ENCODE measurements at regions not wholly inside any gene's neighbourhood (a gene's known extent, or its start where the extent isn't known, plus 50 kb on each side); places are given as distances from the start of the nearest gene placed in this dataset.

- Mint-ChIP-seq H3K4me1 (no peaks in the 10 kb centered on the region), H3K9me3 (peaks cover 0 to 9% (median 5%) of the 10 kb centered on the region in 7 donors), H3K36me3 (no peaks in the 10 kb centered on the region), H3K27me3 (ENCODE audit: low read depth in 3 of 3) (peaks cover 0 to 2% (median 0%) of the 10 kb centered on the region in 3 donors), H3K4me3 (no peak overlapping the region), H3K27ac (no peak overlapping the region)
- no peak overlapping the region for H2AFZ ChIP-seq (ENCODE audit: insufficient read depth, low read depth, low read length, poor library complexity, severe bottlenecking)
- H3K4me3 ChIP-seq (replicated peaks in 1 of 3; ENCODE audit: low read depth in 2 of 3, low read length in 3 of 3) = no peak overlapping the region
- no peak for DNase-seq
- peaks cover 3 to 12% of the 10 kb centered on the region in 2 donors for H3K9me3 ChIP-seq (replicated peaks in 1 of 2; ENCODE audit: control insufficient read depth in 1 of 2, insufficient read depth in 1 of 2, low read length in 2 of 2)
- intact Hi-C loops (cut with micrococcal nuclease) = no loop called here
- TF ChIP-seq, protein P1, sequence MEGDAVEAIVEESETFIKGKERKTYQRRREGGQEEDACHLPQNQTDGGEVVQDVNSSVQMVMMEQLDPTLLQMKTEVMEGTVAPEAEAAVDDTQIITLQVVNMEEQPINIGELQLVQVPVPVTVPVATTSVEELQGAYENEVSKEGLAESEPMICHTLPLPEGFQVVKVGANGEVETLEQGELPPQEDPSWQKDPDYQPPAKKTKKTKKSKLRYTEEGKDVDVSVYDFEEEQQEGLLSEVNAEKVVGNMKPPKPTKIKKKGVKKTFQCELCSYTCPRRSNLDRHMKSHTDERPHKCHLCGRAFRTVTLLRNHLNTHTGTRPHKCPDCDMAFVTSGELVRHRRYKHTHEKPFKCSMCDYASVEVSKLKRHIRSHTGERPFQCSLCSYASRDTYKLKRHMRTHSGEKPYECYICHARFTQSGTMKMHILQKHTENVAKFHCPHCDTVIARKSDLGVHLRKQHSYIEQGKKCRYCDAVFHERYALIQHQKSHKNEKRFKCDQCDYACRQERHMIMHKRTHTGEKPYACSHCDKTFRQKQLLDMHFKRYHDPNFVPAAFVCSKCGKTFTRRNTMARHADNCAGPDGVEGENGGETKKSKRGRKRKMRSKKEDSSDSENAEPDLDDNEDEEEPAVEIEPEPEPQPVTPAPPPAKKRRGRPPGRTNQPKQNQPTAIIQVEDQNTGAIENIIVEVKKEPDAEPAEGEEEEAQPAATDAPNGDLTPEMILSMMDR (IDR thresholded peaks at IDR 0.05) = no peak
- H3K36me3 ChIP-seq (replicated peaks in 1 of 2; ENCODE audit: control insufficient read depth in 1 of 2, insufficient read depth in 2 of 2, low read length in 2 of 2) = no peaks in the 10 kb centered on the region
- H3K9ac ChIP-seq (ENCODE audit: insufficient read depth, low read length, poor library complexity, severe bottlenecking) = no peak overlapping the region
- no peaks in the 10 kb centered on the region for H3K79me2 ChIP-seq (ENCODE audit: insufficient read depth, low read length)
- no peaks in the 10 kb centered on the region for H3K27me3 ChIP-seq (ENCODE audit: control insufficient read depth in 2 of 2, insufficient read depth in 2 of 2, low read length in 2 of 2)
- no peak overlapping the region for H3K27ac ChIP-seq (ENCODE audit: low read depth in 1 of 2, low read length in 2 of 2)
- no peak overlapping the region for H3K4me2 ChIP-seq (replicated peaks; ENCODE audit: extremely low read depth, low read length, poor library complexity, severe bottlenecking)
- H3K4me1 ChIP-seq (ENCODE audit: control insufficient read depth in 1 of 2, insufficient read depth in 2 of 2, low read length in 2 of 2) = no peaks in the 10 kb centered on the region
- H4K20me1 ChIP-seq (ENCODE audit: insufficient read depth, low read length) = no peaks in the 10 kb centered on the region
- no CpG with 5 or more reads among the region's 2 CpGs for WGBS (ENCODE audit: insufficient coverage)
Measured at GRCh38 chr12:73413051-73413450, 1124.6 kb upstream of the ATXN7L3B start.

- Histone ChIP-seq H3K79me2 (ENCODE audit: insufficient read depth, low read length) (no peaks in the 10 kb centered on the region), H3K4me1 (ENCODE audit: control insufficient read depth in 1 of 2, insufficient read depth in 2 of 2, low read length in 2 of 2) (no peaks in the 10 kb centered on the region), H3K27ac (ENCODE audit: low read depth in 1 of 2, low read length in 2 of 2) (no peak overlapping the region), H3K9me3 (replicated peaks in 1 of 2; ENCODE audit: control insufficient read depth in 1 of 2, insufficient read depth in 1 of 2, low read length in 2 of 2) (peaks cover 3 to 12% of the 10 kb centered on the region in 2 donors), H4K20me1 (ENCODE audit: insufficient read depth, low read length) (no peaks in the 10 kb centered on the region), H3K27me3 (ENCODE audit: control insufficient read depth in 2 of 2, insufficient read depth in 2 of 2, low read length in 2 of 2) (no peaks in the 10 kb centered on the region), H3K36me3 (replicated peaks in 1 of 2; ENCODE audit: control insufficient read depth in 1 of 2, insufficient read depth in 2 of 2, low read length in 2 of 2) (no peaks in the 10 kb centered on the region), H3K4me2 (replicated peaks; ENCODE audit: extremely low read depth, low read length, poor library complexity, severe bottlenecking) (no peak overlapping the region), H2AFZ (ENCODE audit: insufficient read depth, low read depth, low read length, poor library complexity, severe bottlenecking) (no peak overlapping the region), H3K9ac (ENCODE audit: insufficient read depth, low read length, poor library complexity, severe bottlenecking) (no peak overlapping the region), H3K4me3 (replicated peaks in 1 of 3; ENCODE audit: low read depth in 2 of 3, low read length in 3 of 3) (no peak overlapping the region)
- DNase-seq = no peak
- Mint-ChIP-seq H3K27ac (no peak overlapping the region), H3K27me3 (ENCODE audit: low read depth in 3 of 3) (peaks cover 0 to 2% (median 0%) of the 10 kb centered on the region in 3 donors), H3K36me3 (no peaks in the 10 kb centered on the region), H3K9me3 (peaks cover 0 to 9% (median 5%) of the 10 kb centered on the region in 7 donors), H3K4me1 (no peaks in the 10 kb centered on the region), H3K4me3 (no peak overlapping the region)
- intact Hi-C loops (cut with micrococcal nuclease) = no loop called here
- TF ChIP-seq, protein P1 (IDR thresholded peaks at IDR 0.05) = no peak
- WGBS (ENCODE audit: insufficient coverage) = no CpG with 5 or more reads among the region's 1 CpG
Measured at GRCh38 chr12:73413974-73414373, 1123.7 kb upstream of the ATXN7L3B start.

All from CD14-positive monocyte (primary cell).